T-cell (primary cell): ENCODE measurements at regions not wholly inside any gene's neighbourhood (a gene's known extent, or its start where the extent isn't known, plus 50 kb on each side); places are given as distances from the start of the nearest gene placed in this dataset.

Experiments used
- ATAC-seq, 4 experiments: fragments of 200-7000 bp in 3 of 4; fragments of 150-1000 bp in 1 of 4; cut with Tn5 transposase; replicated peaks in 1 of 4; 1 replicate in 3 of 4; 2 replicates in 1 of 4; pipeline ENCODE4 v1.10.0; 2021; ENCODE audit warnings: moderate library complexity in 3 of 4, mild to moderate bottlenecking in 2 of 4, moderate number of reproducible peaks in 1 of 4
- CTCF ChIA-PET, 2 donors: fragments of 300-600 bp; sonication (Branson Sonifier 250); formaldehyde crosslinking; loops; one replicate each; lab custom pipeline; 2022; ENCODE audit warnings: antibody characterized with exemption in 2 of 2; lab: Charles Lee
- POLR2A ChIA-PET, 2 donors: fragments of 300-600 bp; sonication (Branson Sonifier 250); formaldehyde crosslinking; loops; one replicate each; lab custom pipeline; 2022; ENCODE audit warnings: antibody characterized with exemption in 2 of 2; lab: Charles Lee
- DNase-seq, 35 experiments: peaks; one replicate each; pipeline versions ENCODE4 v3.0.0 to v3.0.0-alpha.2; 2013 to 2023
- H3K27ac ChIP-seq: one replicate; pipeline ENCODE4 v1.5.1; 2013; ENCODE audit warnings: low read length
- H3K27me3 ChIP-seq, 2 experiments: replicated peaks in 1 of 2; 1 replicate in 1 of 2; 2 replicates in 1 of 2; pipeline versions ENCODE4 v1.6.1 to v1.7.0; 2013; ENCODE audit warnings: low read length in 1 of 2, mixed read lengths in 1 of 2; ENCODE audit not compliant: control insufficient read depth in 2 of 2, insufficient read depth in 2 of 2; ENCODE audit errors: extremely low read depth in 1 of 2
- H3K36me3 ChIP-seq, 2 donors: 1 replicate in 1 of 2; 2 replicates in 1 of 2; pipeline versions ENCODE4 v1.6.1 to v1.7.0; 2013; ENCODE audit warnings: low read length in 1 of 2; ENCODE audit not compliant: control insufficient read depth in 2 of 2, insufficient read depth in 1 of 2; ENCODE audit errors: extremely low read depth in 1 of 2
- H3K4me1 ChIP-seq, 2 experiments: 1 replicate in 1 of 2; 2 replicates in 1 of 2; pipeline versions ENCODE4 v1.6.1 to v1.7.0; 2013; ENCODE audit warnings: low read length in 2 of 2, mixed read lengths in 1 of 2; ENCODE audit not compliant: insufficient read depth in 2 of 2, control insufficient read depth in 1 of 2; ENCODE audit errors: extremely low read depth in 1 of 2
- H3K4me3 ChIP-seq, 2 donors: 1 replicate in 1 of 2; 2 replicates in 1 of 2; pipeline versions ENCODE4 v1.5.1 to v1.7.0; 2013; ENCODE audit warnings: mild to moderate bottlenecking in 2 of 2, low read length in 1 of 2, moderate library complexity in 1 of 2; ENCODE audit not compliant: control insufficient read depth in 1 of 2; ENCODE audit errors: extremely low read depth in 1 of 2
- H3K9me3 ChIP-seq: 2 replicates; pipeline ENCODE4 v1.7.0; 2013
- H3K27ac Mint-ChIP-seq, 2 donors: one replicate each; pipeline ENCODE4 v1.8.0; 2020 to 2021; ENCODE audit warnings: mild to moderate bottlenecking in 2 of 2, mixed read lengths in 2 of 2
- H3K27me3 Mint-ChIP-seq, 2 donors: one replicate each; pipeline ENCODE4 v1.8.0; 2021 to 2022; ENCODE audit warnings: mixed read lengths in 2 of 2
- H3K36me3 Mint-ChIP-seq: one replicate; pipeline ENCODE4 v1.8.0; 2021; ENCODE audit warnings: mixed read lengths
- H3K4me1 Mint-ChIP-seq, 3 donors: one replicate each; pipeline ENCODE4 v1.8.0; 2020 to 2022; ENCODE audit warnings: mixed read lengths in 3 of 3, mild to moderate bottlenecking in 1 of 3
- H3K4me3 Mint-ChIP-seq, 3 donors: one replicate each; pipeline ENCODE4 v1.8.0; 2020 to 2022; ENCODE audit warnings: mild to moderate bottlenecking in 3 of 3, mixed read lengths in 3 of 3, moderate library complexity in 3 of 3
- H3K9me3 Mint-ChIP-seq, 3 donors: one replicate each; pipeline ENCODE4 v1.8.0; 2020 to 2022; ENCODE audit warnings: mixed read lengths in 3 of 3
- WGBS: methylation state at CpG from one replicate; pipeline ENCODE4 v1.1.5; 2013; ENCODE audit warnings: missing lambda C conversion rate; ENCODE audit not compliant: insufficient coverage; 5-methylcytosine and 5-hydroxymethylcytosine counted together

DNA sequence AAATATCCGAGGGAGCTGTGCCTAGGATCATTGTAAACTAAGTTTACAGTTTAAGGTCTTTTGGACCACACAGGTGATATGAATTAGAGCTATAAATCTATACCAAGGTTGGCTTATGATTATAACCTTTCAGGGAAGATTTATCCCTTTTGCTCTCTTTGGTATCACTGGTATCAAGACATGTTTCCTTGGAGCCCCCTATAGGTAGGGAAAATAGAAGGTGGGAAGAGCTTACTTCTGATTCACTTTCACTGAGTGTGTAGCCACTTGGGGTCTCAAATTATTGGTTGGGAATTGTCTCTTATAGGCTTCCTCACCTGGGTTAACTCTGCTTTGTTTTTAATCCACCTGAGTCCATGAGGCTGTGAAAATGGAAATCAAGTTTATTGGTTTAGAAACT, 262.1 kb upstream of the NR3C2 start:
- DNase-seq (no peak), ATAC-seq (no peak)
- H3K4me1 Mint-ChIP-seq: no peaks in the 10 kb centered on the region
- no peak overlapping the region for H3K27ac Mint-ChIP-seq
- peaks cover 0 to 18% (median 9%) of the 10 kb centered on the region in 3 donors for H3K9me3 Mint-ChIP-seq
- Histone ChIP-seq H3K9me3 (no peaks in the 10 kb centered on the region), H3K27ac (no peak overlapping the region), H3K4me1 (no peaks in the 10 kb centered on the region), H3K4me3 (no peak overlapping the region), H3K27me3 (no peaks in the 10 kb centered on the region), H3K36me3 (no peaks in the 10 kb centered on the region)
- no peak overlapping the region for H3K4me3 Mint-ChIP-seq
- no CpG with 5 or more reads among the region's 1 CpG for WGBS
- H3K27me3 Mint-ChIP-seq: no peaks in the 10 kb centered on the region
- ChIA-PET CTCF (no interaction called here), POLR2A (no interaction called here)
- no peaks in the 10 kb centered on the region for H3K36me3 Mint-ChIP-seq

GRCh38 chr4:148694702-148695101, 252.5 kb upstream of the NR3C2 start:
- no peak for DNase-seq
- H3K4me3 Mint-ChIP-seq: no peak overlapping the region
- H3K9me3 Mint-ChIP-seq: no peaks in the 10 kb centered on the region
- no peak for ATAC-seq
- Histone ChIP-seq H3K9me3 (no peaks in the 10 kb centered on the region), H3K27me3 (no peaks in the 10 kb centered on the region), H3K27ac (no peak overlapping the region), H3K36me3 (no peaks in the 10 kb centered on the region), H3K4me3 (no peak overlapping the region), H3K4me1 (no peaks in the 10 kb centered on the region)
- H3K27ac Mint-ChIP-seq: no peak overlapping the region
- no peaks in the 10 kb centered on the region for H3K36me3 Mint-ChIP-seq
- no peaks in the 10 kb centered on the region for H3K4me1 Mint-ChIP-seq
- CTCF ChIA-PET: no interaction called here
- POLR2A ChIA-PET: interaction anchor here in 1 of 2 donors (0.6 kb wide), 1 partner anchor 19 kb away, joined by 3 read pairs; no protein-coding TSS in a partner anchor
- H3K27me3 Mint-ChIP-seq: peaks cover 0 to 3% of the 10 kb centered on the region in 2 donors
- no CpG with 5 or more reads among the region's 5 CpGs for WGBS

- no peaks in the 10 kb centered on the region for H3K36me3 Mint-ChIP-seq
- WGBS: 83% methylated on average over 2 of the region's 2 CpGs
Observed at GRCh38 chr4:148693913-148694649, 251.9 kb upstream of the NR3C2 start.

DNA sequence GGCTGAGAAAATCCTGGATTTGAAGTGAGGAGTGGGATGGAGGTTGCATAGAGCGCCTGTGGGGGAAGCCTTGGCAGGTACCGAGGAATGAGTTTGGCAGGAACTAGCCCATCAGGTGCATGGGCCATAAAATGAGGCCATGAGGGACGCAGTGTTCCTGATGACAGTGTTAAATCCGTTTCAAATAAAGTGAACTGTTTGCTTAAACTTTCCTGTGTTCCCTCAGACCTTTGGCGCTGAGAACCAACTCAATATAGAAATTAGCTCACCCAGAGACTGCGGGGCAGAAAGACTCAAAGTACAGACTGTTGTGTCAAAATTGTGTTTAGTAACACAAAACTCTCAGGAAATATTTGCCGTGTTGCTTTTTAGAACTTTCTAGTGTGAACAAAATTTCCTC, 250.0 kb upstream of the NR3C2 start:
- H3K9me3 ChIP-seq: no peaks in the 10 kb centered on the region
- WGBS: 86% methylated on average over 3 of the region's 7 CpGs
- no peak overlapping the region for H3K27ac ChIP-seq
- H3K27me3 ChIP-seq: no peaks in the 10 kb centered on the region
- no peak for DNase-seq
- POLR2A ChIA-PET: no interaction called here
- ATAC-seq: no peak
- Mint-ChIP-seq H3K27ac (no peak overlapping the region), H3K4me3 (no peak overlapping the region), H3K4me1 (no peaks in the 10 kb centered on the region), H3K27me3 (peaks cover 3% of the 10 kb centered on the region in 2 donors), H3K9me3 (no peaks in the 10 kb centered on the region), H3K36me3 (no peaks in the 10 kb centered on the region)
- H3K4me1 ChIP-seq: no peaks in the 10 kb centered on the region
- H3K36me3 ChIP-seq: no peaks in the 10 kb centered on the region
- CTCF ChIA-PET: no interaction called here
- H3K4me3 ChIP-seq: no peak overlapping the region

More at GRCh38 chr4:148693913-148694649, 251.9 kb upstream of the NR3C2 start:
- H3K27me3 Mint-ChIP-seq: peaks cover 0 to 3% of the 10 kb centered on the region in 2 donors
- DNase-seq (no peak), ATAC-seq (no peak)
- Histone ChIP-seq H3K27me3 (no peaks in the 10 kb centered on the region), H3K9me3 (no peaks in the 10 kb centered on the region), H3K4me3 (no peak overlapping the region), H3K36me3 (no peaks in the 10 kb centered on the region), H3K4me1 (no peaks in the 10 kb centered on the region), H3K27ac (no peak overlapping the region)
- ChIA-PET POLR2A (no interaction called here), CTCF (no interaction called here)
- no peak overlapping the region for H3K27ac Mint-ChIP-seq
- H3K9me3 Mint-ChIP-seq: no peaks in the 10 kb centered on the region
- no peak overlapping the region for H3K4me3 Mint-ChIP-seq
- H3K4me1 Mint-ChIP-seq: no peaks in the 10 kb centered on the region

DNA sequence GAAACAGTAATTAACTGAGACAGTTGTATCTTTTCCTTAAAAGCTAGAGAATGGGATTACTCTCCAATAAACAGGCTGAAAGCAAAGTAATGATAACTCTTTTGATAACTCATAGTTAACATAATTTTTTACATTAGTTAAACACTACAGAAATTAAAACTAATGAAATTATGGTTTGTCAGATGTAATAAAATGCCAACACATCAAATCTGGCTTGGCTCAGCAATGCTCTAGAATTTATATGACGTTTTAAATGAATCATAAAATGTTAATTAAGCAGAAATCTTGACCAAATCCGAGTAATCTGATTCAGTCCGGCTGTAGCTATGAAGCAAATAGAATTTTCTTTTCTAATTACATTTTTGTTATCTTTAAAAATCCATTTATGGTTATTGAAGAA, 244.2 kb upstream of the NR3C2 start:
- H3K36me3 ChIP-seq: no peaks in the 10 kb centered on the region
- WGBS: no CpG with 5 or more reads among the region's 3 CpGs
- no peak overlapping the region for H3K4me3 Mint-ChIP-seq
- H3K36me3 Mint-ChIP-seq: no peaks in the 10 kb centered on the region
- ATAC-seq: no peak
- ChIA-PET POLR2A (no interaction called here), CTCF (no interaction called here)
- no peaks in the 10 kb centered on the region for H3K9me3 Mint-ChIP-seq
- peaks cover 0 to 3% of the 10 kb centered on the region in 2 donors for H3K27me3 Mint-ChIP-seq
- H3K27ac Mint-ChIP-seq: no peak overlapping the region
- no peak overlapping the region for H3K4me3 ChIP-seq
- no peak overlapping the region for H3K27ac ChIP-seq
- no peaks in the 10 kb centered on the region for H3K4me1 Mint-ChIP-seq
- no peaks in the 10 kb centered on the region for H3K27me3 ChIP-seq
- no peaks in the 10 kb centered on the region for H3K4me1 ChIP-seq
- H3K9me3 ChIP-seq: no peaks in the 10 kb centered on the region
- DNase-seq: no peak

GRCh38 chr4:148684638-148685037, 242.4 kb upstream of the NR3C2 start:
- Mint-ChIP-seq H3K9me3 (no peaks in the 10 kb centered on the region), H3K4me1 (no peaks in the 10 kb centered on the region), H3K27me3 (peaks cover 0 to 3% of the 10 kb centered on the region in 2 donors), H3K4me3 (no peak overlapping the region), H3K27ac (no peak overlapping the region), H3K36me3 (no peaks in the 10 kb centered on the region)
- ChIA-PET POLR2A (no interaction called here), CTCF (no interaction called here)
- no peaks in the 10 kb centered on the region for H3K4me1 ChIP-seq
- WGBS: no CpG with 5 or more reads among the region's 1 CpG
- no peak overlapping the region for H3K27ac ChIP-seq
- DNase-seq (no peak), ATAC-seq (no peak)
- no peaks in the 10 kb centered on the region for H3K27me3 ChIP-seq
- no peak overlapping the region for H3K4me3 ChIP-seq
- no peaks in the 10 kb centered on the region for H3K36me3 ChIP-seq
- no peaks in the 10 kb centered on the region for H3K9me3 ChIP-seq
